Hematopoietic multipotent progenitor cell treated with erythropoietin and hydrocortisone succinate and interleukin-3 and kit ligand, for 17 days (in vitro differentiated cells): ENCODE measurements at regions not wholly inside any gene's neighbourhood (a gene's known extent, or its start where the extent isn't known, plus 50 kb on each side); places are given as distances from the start of the nearest gene placed in this dataset.
"Not testable (repeated sequence)": the region's sequence is repeated elsewhere in the genome, so short reads cannot be mapped to it uniquely, and the experiment has no call there.

Experiments used
- DNase-seq: peaks from one replicate; pipeline ENCODE4 v3.0.0-alpha.2; 2015; ENCODE audit warnings: low spot score

GRCh38 chr12:69028941-69029729 lies 96.2 kb upstream of the CPM start:
- no peak for DNase-seq

DNA sequence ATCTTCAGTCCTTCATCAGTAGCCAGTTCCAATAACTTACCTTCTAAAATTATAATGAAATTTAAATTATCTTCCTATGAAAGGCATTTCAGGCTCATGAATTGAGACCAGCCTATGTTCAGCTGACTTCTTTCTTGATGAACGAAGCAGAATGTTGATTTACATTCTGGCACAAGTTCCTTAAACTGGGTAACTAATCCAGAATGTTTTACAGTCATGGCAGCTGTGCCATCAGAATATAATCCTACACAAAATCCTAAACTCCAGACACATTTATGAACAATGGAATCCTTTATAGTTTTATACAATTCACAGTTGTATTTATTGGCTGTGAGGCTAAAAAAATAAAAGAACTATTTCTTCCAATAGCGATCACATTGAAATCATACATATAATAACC lies 97.3 kb upstream of the CPM start:
- DNase-seq = no peak

GRCh38 chr12:69036533-69036932 lies 103.6 kb upstream of the CPM start:
- DNase-seq = no peak

DNA sequence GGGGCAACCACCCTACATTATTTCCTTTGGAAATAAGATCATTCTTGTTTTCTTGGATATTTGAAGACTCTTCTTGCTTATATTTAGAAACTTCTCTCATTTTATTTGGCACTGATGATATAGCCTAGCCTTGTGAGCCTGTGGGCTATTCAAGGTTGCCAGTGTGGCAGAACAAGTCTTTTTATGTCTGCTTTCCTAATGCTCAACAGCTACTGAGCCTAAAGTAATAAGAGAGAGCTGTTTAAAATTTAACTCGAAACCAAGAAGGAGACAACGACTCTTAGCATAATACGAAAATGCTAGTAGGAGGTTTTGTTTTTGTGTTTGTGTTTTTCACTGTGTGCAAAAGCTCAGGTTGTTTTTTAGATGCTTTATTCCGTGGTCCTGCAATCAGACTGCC lies 104.0 kb upstream of the CPM start:
- DNase-seq = no peak

DNA sequence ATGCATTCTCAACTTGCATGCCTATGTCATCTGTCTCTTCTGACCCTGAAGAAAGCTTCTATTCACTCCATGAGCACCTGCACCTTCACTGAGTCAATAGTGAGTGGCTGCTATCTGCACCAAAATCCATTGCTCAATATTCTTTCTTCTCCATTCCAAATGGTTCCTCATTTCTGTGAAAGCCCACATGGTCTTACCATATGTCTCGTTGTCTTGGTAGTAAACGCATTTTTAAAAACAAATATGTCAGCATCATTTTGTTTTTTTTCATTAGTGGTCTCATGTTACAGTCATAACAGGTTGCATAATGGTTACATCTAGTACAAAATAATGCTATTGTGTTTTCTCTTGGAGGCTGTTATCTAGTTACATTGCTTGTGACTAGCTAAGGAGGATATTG lies 106.9 kb upstream of the CPM start:
- DNase-seq = no peak

- DNase-seq = no peak
Observed at GRCh38 chr12:69042557-69042956, 109.6 kb upstream of the CPM start.

DNA sequence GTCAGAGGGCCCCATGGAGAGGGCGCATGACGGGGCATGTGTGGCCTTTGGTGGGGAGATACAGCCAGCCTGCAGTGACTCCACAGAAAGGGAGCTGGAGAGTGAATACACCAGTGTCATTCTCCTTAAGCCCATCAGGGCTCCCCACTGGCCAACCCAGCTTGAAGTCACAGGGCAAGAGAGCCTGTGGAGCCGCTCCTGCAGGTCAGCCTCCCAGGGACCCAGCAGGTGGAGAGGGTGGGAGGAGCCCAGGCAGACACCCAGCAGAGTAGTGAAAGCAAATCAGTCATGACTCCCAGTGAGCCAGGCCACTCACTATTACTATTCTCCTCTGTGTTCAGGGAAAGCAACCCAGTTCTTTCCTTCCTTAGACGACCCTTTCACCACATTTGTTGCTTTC lies 110.0 kb upstream of the CPM start:
- DNase-seq = no peak

DNA sequence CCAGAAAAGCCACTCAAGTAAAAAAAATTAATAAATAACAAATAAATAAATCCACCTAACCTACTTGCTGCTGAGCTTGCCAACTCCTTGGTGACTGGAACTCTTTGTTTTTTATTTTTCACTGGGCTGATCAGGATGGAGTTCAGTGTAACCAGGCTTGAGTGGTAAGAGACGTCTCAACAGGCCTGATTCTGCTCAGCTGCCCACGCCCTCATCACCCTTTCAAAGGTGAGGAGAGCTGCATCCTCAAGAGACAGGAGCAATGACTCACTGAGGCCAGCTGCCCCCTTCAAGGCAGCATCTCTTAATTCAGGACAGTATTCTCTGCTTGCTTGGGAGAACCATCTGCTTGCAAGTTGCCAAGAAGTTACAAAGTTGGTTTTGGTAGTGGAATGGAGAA lies 111.9 kb upstream of the CPM start:
- DNase-seq = no peak

DNA sequence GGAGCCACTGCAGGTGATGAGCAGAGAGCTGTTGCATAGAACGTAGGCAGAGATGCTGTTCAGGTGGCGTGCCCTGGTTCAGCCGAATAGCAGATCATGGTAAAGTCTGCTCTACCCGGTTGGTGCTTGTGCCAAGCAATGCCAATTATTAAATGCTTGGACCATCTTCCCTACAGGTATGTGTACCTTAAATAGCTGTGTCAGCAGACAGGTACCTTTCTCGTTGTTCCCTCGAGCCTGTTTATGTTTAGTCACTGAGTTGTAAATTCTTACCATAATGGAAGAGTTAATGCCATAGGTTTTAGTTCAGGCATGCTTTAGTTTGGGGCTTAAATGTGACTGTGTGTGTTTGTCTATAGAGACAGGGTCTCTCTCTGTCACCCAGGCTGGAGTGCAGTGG lies 112.5 kb upstream of the CPM start:
- no peak for DNase-seq

GRCh38 chr12:69046363-69046762 lies 113.4 kb upstream of the CPM start:
- no peak for DNase-seq

DNA sequence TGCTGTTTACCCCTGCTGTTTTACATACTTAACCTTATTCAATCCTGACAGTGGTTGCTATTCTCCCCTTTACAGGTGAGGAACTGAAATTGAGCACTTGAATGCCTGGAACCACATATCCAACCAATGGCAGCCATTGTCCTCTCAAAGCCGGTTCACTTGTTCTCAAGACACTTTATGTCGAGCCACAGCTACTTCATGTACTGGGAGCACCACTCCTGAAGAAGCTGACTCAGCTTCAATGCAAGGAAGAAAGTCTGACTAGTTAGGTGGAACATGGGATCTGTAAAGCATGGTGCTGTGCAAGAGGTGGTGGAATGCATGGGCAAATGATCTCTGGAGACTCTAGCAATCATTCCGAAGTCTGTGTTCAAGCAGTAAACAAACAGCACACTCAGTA lies 113.9 kb upstream of the CPM start:
- DNase-seq = no peak

GRCh38 chr12:69047990-69048389 lies 115.0 kb upstream of the CPM start:
- DNase-seq = no peak

- DNase-seq = not testable (repeated sequence)
Observed at GRCh38 chr12:69049855-69050254, 116.9 kb upstream of the CPM start.

- DNase-seq = no peak
Observed at GRCh38 chr12:69052613-69053408, 119.8 kb upstream of the CPM start.

DNA sequence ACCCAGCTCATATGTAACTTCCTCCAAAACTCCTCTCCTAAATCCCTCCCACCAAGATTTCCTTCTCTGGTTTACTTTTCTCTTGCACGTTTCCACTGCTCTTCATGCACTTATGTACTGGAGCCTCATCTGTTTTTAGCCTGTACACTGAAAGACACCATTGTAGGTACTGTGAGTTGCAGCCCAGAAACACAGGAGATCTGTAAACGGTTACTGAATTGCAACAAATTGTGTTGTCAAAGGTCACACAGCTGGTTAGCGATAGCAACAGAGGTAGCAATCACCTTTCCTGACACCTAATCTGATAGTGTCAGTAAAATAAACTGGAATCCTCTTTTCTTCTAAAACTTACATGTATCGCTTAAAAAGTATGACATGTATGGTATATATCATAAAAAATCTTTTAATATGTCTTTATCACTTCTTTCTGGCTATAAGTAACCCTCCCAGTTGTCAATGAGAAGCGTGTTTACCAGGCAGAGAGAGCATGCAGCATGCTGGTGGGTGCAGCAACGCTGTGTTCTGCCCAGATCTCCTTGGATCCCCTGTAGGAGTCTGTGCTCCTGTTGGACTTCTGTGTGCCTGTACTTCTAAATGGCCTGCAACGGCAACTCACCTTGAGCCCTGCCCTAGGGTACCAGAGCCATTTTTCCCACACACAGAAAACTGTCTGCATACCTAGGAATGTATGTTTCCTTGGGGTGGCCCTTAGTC lies 121.5 kb upstream of the CPM start:
- no peak for DNase-seq

DNA sequence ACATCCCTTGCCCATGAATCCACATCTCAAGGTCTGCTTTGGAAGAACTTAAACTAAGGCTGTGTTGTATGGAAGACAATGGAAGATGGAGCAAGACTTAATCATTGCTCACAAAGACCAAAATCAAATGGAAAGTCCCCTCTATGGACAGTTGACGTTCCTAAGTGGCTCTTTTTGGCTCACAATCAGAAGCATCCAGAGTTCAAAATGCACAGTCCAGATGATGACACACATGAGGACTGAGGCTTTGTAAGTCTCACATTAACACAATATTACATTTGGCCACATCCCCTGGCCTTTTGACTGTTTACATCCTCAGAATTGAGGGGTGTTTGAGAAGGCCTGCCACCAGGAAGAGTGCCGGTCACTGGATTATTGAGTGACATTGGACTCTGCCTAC lies 122.3 kb upstream of the CPM start:
- DNase-seq = no peak

- DNase-seq = no peak
Observed at GRCh38 chr12:69055706-69056105, 122.7 kb upstream of the CPM start.

GRCh38 chr12:69056743-69057515 lies 124.0 kb upstream of the CPM start:
- no peak for DNase-seq

DNA sequence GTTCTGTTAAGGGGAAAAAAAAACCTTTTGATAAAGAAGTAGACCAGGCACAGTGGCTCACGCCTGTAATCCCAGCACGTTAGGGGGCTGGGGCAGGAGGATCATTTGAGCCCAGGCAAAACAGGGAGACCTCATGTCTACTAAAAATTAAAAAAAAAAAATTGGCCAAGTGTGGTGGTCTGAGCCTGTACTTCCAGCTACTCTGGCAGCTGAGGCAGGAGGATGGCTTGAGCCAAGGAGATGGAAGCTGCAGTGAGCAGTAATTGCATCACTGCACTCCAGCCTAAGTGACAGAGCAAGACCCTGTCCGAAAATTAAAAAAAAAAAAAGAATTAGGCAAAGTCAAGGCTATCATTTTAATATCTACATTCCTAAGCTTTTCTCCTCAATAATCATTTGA lies 124.8 kb upstream of the CPM start:
- DNase-seq = no peak

DNA sequence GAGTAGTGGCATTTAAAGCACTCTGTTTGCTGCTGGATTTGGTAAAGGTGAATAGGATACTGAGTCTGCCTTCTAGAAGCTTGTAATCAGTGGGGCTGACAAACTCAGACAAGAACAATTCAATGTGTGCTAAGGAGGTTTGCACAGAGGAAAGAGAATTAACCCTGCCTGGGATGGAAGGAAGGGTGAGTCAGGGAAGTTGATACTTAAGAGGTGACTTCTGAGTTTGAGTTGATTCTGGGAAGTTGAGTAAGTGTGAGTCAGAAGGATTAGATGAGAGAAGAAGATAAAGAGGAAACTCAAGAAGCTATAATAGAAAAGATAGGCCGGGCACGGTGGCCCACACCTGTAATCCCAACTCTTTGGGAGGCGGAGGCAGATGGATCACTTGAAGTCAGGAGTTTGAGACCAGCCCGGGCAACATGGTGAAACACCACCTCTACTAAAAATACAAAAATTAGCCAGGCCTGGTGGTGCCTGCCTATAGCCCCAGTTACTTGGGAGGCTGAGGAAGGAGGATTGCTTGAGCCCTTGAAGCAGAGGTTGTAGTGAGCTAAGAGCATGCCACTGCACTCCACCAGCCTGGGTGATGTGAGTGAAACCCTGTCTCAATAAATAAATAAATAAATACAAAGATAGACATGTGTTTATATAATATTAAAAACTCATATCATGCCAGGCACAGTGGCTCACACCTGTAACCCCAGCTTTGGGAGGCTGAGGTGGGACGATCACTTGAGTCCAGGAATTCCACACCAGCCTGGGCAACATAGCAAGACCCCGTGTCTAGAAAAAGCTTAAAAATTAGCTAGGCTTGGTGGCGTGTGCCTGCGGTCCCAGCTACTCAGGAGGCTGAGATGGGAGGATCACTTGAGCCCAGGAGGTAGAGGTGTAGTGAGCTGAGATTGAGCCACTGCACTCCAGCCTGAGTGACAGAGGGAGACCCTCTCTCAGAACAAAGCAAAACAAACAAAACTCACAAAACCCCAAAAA lies 126.8 kb upstream of the CPM start:
- no peak for DNase-seq

GRCh38 chr12:69061574-69061973 lies 128.6 kb upstream of the CPM start:
- no peak for DNase-seq
